ENCODE measurements at regions not wholly inside any gene's neighbourhood (a gene's known extent, or its start where the extent isn't known, plus 50 kb on each side); places are given as distances from the start of the nearest gene placed in this dataset.

DNA sequence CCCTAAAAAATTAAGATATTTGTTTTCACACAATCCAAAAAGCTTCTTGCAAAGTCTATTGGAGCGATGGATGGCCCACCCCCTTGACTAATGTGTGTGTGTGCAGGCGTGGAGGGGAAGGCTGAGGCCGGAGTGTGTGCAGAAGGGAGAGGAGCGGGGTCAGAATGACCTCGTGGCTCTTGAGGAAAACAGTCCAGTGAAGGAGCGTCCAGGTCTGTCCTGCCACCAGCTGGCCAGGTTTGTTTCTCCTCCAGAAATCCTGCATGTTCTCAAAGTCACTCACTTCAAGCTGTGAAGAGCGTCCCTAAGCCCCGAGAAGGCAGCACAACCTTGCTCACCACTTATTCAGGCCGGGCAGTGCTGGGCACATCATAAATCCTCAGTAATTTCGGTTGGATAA is 69.5 kb upstream of the SSX2IP start:
- Mint-ChIP-seq H3K4me1 (ENCODE audit: low read depth) (peaks cover 11% of the 10 kb centered on the region), H3K36me3 (ENCODE audit: insufficient read depth) (no peaks in the 10 kb centered on the region), H3K9me3 (ENCODE audit: low read depth) (peaks cover 3% of the 10 kb centered on the region), H3K27me3 (peaks cover 29% of the 10 kb centered on the region), H3K4me3 (ENCODE audit: low read depth) (no peak overlapping the region), H3K27ac (no peak overlapping the region)
- no peak for DNase-seq (ENCODE audit: low spot score, unreplicated experiment)
- TF ChIP-seq, protein P1, sequence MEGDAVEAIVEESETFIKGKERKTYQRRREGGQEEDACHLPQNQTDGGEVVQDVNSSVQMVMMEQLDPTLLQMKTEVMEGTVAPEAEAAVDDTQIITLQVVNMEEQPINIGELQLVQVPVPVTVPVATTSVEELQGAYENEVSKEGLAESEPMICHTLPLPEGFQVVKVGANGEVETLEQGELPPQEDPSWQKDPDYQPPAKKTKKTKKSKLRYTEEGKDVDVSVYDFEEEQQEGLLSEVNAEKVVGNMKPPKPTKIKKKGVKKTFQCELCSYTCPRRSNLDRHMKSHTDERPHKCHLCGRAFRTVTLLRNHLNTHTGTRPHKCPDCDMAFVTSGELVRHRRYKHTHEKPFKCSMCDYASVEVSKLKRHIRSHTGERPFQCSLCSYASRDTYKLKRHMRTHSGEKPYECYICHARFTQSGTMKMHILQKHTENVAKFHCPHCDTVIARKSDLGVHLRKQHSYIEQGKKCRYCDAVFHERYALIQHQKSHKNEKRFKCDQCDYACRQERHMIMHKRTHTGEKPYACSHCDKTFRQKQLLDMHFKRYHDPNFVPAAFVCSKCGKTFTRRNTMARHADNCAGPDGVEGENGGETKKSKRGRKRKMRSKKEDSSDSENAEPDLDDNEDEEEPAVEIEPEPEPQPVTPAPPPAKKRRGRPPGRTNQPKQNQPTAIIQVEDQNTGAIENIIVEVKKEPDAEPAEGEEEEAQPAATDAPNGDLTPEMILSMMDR (IDR thresholded peaks at IDR 0.05; ENCODE audit: unreplicated experiment), result no peak

DNA sequence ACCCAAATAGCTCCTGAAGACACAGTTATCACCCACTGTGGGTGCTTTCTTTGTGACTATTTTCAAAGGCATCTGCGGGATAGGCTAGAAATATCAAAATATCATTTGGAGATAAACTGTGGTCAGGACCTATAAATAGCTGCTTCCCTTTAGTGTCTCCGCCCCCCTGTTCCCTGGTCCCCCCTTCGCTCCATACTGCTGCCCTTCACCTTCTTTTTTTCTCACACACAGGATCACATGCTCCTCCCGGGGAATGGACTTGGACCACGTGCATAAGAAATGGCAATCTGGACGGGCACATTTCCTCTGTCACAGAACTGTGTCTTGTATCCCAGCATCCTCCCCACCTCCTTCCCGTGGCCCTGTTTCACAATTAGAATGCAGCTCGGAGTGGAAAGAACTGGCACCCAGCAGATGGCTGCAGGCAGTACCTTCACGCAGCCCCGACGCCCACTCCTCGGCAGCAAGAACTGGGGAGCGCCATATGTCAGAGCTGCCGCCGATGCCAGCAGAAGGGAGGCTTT is 68.8 kb upstream of the SSX2IP start:
- Mint-ChIP-seq H3K4me1 (ENCODE audit: low read depth) (peaks cover 9% of the 10 kb centered on the region), H3K9me3 (ENCODE audit: low read depth) (peaks cover 3% of the 10 kb centered on the region), H3K4me3 (ENCODE audit: low read depth) (no peak overlapping the region), H3K27ac (no peak overlapping the region), H3K27me3 (peaks cover 22% of the 10 kb centered on the region), H3K36me3 (ENCODE audit: insufficient read depth) (no peaks in the 10 kb centered on the region)
- TF ChIP-seq, protein P1 (IDR thresholded peaks at IDR 0.05; ENCODE audit: unreplicated experiment), result no peak
- no peak for DNase-seq (ENCODE audit: low spot score, unreplicated experiment)

DNA sequence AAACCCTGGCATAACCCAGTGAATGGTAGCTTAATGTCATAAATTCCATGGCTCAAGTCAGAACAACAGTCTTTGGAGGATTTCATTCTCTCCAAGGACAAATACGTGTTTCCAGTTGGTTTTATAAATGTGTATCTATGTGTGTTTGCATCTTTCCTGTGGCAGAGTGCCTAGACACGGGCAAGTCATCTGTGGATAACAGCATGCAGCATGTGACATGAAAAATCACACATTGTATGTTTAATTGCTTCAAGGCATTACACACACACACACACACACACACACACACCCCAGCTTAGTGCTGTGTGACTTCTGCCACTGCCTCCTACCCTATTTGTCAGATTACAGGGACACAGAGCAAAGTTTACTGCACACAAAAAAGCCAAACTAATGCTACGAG is 68.2 kb upstream of the SSX2IP start:
- no peak overlapping the region for H3K27ac Mint-ChIP-seq
- no peak for DNase-seq (ENCODE audit: low spot score, unreplicated experiment)
- peaks cover 18% of the 10 kb centered on the region for H3K27me3 Mint-ChIP-seq

DNA sequence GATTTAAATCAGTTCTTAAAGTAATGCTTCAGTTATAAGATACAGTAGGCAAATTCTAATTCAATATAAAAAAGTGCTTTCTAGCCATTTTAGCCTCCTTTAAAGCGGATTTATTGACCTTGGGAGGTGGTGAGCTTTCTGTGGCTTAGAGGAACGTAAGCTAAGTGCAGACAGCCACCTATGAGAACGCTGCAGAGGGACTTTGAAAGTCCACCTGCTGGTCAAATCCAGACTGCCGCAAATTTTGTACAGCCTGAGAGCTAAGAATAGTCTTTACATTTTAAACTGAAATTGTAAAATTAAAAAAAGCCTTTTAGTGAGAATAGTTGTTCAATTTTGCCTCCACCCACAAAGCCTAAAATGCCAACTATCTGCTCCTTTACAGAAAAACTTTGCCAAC is 67.0 kb upstream of the SSX2IP start:
- H3K9me3 Mint-ChIP-seq (ENCODE audit: low read depth), result no peaks in the 10 kb centered on the region
- TF ChIP-seq, protein P1 (IDR thresholded peaks at IDR 0.05; ENCODE audit: unreplicated experiment), result peak; percentile 50
- H3K27ac Mint-ChIP-seq, result no peak overlapping the region
- no peak for DNase-seq (ENCODE audit: low spot score, unreplicated experiment)
- no peaks in the 10 kb centered on the region for H3K36me3 Mint-ChIP-seq (ENCODE audit: insufficient read depth)
- peaks cover 18% of the 10 kb centered on the region for H3K27me3 Mint-ChIP-seq
- H3K4me1 Mint-ChIP-seq (ENCODE audit: low read depth), result peaks cover 8% of the 10 kb centered on the region
- no peak overlapping the region for H3K4me3 Mint-ChIP-seq (ENCODE audit: low read depth)

More for the DNA sequence above, 68.2 kb upstream of the SSX2IP start:
- TF ChIP-seq, protein P1 (IDR thresholded peaks at IDR 0.05; ENCODE audit: unreplicated experiment), result no peak
- H3K4me3 Mint-ChIP-seq (ENCODE audit: low read depth), result no peak overlapping the region
- peaks cover 3% of the 10 kb centered on the region for H3K9me3 Mint-ChIP-seq (ENCODE audit: low read depth)
- H3K36me3 Mint-ChIP-seq (ENCODE audit: insufficient read depth), result no peaks in the 10 kb centered on the region
- H3K4me1 Mint-ChIP-seq (ENCODE audit: low read depth), result peaks cover 8% of the 10 kb centered on the region

DNA sequence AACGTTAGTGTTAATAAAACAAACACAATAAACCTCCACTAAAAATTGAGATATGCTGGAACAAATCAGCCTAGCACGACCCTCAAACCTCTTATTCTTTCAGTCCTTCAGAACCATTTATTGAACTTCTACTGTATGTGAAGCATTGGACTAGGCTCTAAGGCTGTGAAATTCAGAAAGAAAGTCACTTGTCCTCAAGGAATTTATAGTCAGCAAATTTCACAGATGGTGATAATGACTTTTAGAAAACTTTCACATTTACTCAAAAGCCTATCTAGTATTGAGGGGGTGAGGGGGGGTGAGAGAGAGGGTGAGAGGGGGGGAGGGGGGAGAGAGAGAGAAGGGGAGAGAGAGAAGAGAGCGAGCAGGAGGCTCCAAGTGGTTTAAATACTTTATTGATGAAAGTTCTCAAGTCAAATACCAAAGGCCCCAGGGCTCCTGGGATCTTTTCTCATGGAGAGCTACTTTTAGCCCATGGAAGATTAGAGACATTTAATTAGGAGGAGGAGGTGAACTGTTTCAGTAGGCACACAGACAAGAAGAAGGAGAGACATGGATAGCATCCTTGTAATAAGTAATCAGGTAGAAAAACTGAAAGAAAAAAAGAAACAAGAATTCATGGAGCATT is 66.3 kb upstream of the SSX2IP start:
- Mint-ChIP-seq H3K27me3 (peaks cover 18% of the 10 kb centered on the region), H3K27ac (no peak overlapping the region), H3K9me3 (ENCODE audit: low read depth) (no peaks in the 10 kb centered on the region), H3K4me3 (ENCODE audit: low read depth) (no peak overlapping the region), H3K4me1 (ENCODE audit: low read depth) (peaks cover 8% of the 10 kb centered on the region), H3K36me3 (ENCODE audit: insufficient read depth) (no peaks in the 10 kb centered on the region)
- no peak for DNase-seq (ENCODE audit: low spot score, unreplicated experiment)
- TF ChIP-seq, protein P1 (IDR thresholded peaks at IDR 0.05; ENCODE audit: unreplicated experiment), result no peak

Data from progenitor cell of endocrine pancreas (in vitro differentiated cells).